CD1c-positive myeloid dendritic cell (primary cell): ENCODE measurements at regions not wholly inside any gene's neighbourhood (a gene's known extent, or its start where the extent isn't known, plus 50 kb on each side); places are given as distances from the start of the nearest gene placed in this dataset.
A peak's percentile ranks its signal among the peaks of the same experiment; 100 is the strongest.

Source experiments
- DNase-seq: peaks from one replicate; pipeline ENCODE4 v3.0.0-alpha.2; 2016; ENCODE audit errors: extremely low spot score

- DNase-seq = no peak
Measured at GRCh38 chr2:38509947-38510326, 92.8 kb downstream of the HNRNPLL start.

GRCh38 chr2:38509314-38509946, 93.3 kb downstream of the HNRNPLL start:
- no peak for DNase-seq

- peak; percentile 91 for DNase-seq
Measured at GRCh38 chr2:38508311-38509039, 94.3 kb downstream of the HNRNPLL start.

GRCh38 chr2:38507712-38508111, 95.0 kb downstream of the HNRNPLL start:
- DNase-seq = no peak

GRCh38 chr2:38505779-38506178, 96.9 kb downstream of the HNRNPLL start:
- DNase-seq = no peak

DNA sequence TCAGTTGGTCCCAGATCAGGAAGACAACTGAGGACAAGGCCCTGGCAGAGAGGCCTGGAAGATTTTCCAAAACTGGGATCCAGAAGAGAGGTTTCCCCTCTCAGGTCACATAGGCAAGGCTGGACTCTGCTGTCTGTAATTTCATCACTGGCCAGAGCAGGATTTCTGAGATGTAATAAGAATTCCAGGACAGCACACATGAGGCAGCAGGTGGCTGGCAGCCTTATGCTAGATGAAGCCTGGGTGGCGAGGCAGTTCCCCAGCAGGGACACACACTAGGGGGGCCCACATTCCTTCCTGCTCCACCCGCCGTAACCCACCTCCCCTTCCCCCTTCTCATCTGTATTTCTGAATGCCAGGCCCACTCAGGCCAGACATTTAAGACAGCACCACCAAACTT, 98.6 kb downstream of the HNRNPLL start:
- DNase-seq = no peak

- DNase-seq = no peak
Measured at GRCh38 chr2:38502107-38502506, 100.6 kb downstream of the HNRNPLL start.

DNA sequence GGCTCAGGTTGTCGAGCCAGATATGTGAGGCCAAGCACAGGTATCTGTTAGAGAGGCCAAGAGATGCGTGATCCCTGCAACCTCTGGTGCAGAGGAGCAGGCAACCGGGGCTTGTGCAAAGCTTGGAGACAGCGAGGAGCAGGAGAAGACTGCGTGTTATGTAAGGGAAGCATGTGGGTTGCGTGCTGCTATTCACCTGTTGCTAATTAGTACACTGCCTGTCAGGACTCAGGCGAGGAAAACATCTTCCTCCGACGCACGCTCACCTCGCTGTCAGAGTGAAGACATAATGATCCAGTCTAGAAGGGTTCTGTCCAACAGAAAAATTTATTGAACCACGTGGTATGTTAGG, 102.5 kb downstream of the HNRNPLL start:
- no peak for DNase-seq

GRCh38 chr2:38499548-38500282, 103.0 kb downstream of the HNRNPLL start:
- no peak for DNase-seq

- DNase-seq = no peak
Measured at GRCh38 chr2:38498045-38498481, 104.7 kb downstream of the HNRNPLL start.

GRCh38 chr2:38497670-38498037, 105.1 kb downstream of the HNRNPLL start:
- no peak for DNase-seq

DNA sequence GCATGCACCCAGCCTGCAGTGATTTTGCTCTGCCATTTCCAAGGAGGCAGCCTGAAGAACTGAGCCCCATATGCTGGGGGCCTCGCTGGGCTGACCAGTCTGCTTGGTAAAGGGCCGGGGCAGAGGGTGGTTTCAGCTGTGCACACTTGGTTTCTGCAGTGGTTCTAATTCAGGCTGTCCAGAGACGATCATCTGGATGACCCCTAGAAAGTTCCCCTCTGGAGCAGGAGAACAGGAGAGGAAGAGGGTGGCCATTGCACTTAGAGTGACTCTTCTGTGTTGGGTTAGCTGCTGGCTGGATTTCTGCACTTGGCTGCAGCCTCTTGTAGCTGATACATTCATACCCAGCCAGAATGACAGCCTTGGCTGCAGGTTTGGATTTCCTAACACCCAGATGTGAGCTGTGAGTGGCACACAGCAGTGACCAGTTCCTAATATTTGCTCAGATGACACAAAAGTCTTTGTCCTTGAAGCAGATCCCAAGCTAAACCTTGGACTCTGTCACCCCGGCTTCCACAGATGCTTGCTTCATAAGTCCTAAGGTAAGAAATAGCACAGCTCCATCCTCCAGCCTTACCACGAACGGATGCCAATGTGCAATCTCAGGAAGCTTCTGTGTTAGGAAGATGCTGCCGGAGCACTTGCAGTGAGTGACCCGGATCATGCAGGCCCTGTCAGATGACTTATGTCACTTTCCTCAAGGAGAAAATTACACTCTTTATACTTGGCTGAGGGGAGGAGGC, 105.6 kb downstream of the HNRNPLL start:
- DNase-seq = no peak

- DNase-seq = no peak
Measured at GRCh38 chr2:38495880-38496279, 106.8 kb downstream of the HNRNPLL start.

DNA sequence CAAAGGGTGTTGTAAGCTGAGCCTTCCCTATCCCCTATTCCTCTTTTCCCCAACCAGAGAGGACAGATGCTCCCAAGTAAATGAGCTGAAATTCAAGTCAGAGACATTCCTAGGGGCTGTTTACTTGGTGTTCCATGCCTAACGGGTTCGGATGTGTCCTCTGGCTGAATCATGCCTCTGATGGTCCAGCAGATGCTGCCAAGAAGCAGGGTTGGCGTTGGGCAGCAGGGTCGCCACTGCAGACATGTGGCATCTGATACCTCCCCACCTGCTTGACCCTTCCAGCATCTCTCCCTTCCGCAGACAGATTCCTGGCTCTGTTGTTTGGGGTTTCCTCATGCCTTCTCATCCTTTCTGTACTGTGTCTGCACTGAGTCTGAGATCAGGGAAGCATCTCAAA, 108.3 kb downstream of the HNRNPLL start:
- DNase-seq = no peak

GRCh38 chr2:38492042-38492615, 110.6 kb downstream of the HNRNPLL start:
- no peak for DNase-seq

GRCh38 chr2:38491436-38491835, 111.3 kb downstream of the HNRNPLL start:
- DNase-seq = no peak

DNA sequence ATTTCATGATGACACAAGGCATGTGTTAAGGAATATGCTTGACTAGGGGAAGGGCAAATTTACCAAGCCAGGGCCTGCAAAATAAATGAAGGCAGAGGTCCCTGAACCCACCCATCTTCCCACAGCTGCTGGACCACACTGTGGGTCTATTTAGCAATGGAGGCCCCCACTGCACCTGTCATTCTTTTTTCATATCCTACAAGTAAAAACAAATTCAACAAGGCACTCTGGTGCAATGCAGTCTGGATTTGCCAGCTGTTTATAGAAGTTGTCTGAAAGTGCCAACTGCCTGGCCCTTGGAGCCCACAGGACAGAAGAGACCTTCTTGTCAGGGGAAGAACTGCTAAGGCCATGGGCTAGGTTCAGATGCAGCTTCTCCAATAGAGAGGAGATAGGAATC, 112.8 kb upstream of the ATL2 start:
- no peak for DNase-seq

- DNase-seq = no peak
Measured at GRCh38 chr2:38487852-38488251, 110.8 kb upstream of the ATL2 start.

DNA sequence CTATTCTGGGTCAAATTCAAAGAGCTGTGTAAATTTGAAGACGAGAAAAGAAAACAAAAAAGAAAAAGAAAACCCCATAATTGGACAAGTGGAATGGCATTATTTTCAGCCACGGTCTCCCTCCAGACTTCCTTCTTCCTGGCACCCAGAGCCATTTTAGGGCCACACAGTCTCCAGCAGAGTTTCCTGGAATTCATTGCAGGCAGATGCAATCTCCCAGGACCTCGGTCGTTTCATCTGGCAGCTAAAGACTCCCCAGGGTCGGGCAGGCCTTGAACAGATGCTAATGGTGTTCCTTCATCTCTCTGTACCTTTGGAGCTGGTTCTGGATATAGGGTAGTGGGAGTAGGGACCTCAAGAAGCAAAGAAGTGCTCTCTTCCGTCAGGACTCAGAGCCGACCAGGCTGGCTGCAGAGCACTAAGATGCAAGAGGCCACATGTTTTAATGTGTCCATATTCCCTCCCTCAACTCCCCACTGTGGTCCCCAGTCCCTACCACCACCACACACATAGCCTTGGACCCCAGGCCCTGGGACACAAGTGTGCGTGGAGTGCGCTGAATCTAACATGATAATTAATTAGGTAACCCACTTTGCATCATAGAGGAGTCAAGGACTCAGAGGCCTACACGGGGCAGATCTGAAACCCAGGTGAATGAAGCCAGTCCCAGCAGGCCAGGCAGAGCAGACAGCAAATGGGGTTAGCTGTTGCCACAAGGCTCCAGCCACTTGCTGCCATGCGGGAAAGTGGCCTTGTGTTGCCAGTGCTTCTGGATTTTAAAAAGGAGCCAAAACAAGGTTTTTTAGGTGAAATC, 109.3 kb upstream of the ATL2 start:
- no peak for DNase-seq

DNA sequence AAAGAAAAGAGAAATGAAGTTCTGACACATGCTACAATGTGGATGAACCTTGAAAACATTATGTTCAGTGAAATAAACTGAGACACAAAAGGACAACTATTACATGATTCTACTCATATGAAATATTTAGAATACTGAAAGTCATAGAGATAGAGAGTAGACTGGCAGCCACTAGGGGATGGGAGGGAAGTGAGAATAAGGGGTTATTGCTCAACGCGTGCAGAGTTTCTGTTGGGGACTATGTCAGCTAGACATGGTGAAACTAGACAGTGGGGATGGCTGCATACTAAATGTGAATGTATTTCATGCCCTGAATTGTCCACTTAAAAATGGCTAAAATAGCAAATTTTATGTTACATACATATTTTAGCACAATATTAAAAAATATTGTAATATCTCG, 108.7 kb upstream of the ATL2 start:
- peak; percentile 78 for DNase-seq

- DNase-seq = no peak
Measured at GRCh38 chr2:38484957-38485356, 107.9 kb upstream of the ATL2 start.
